Left kidney (tissue), 1 donor: ENCODE measurements at regions not wholly inside any gene's neighbourhood (a gene's known extent, or its start where the extent isn't known, plus 50 kb on each side); places are given as distances from the start of the nearest gene placed in this dataset.
"Not testable (repeated sequence)": the region's sequence is repeated elsewhere in the genome, so short reads cannot be mapped to it uniquely, and the experiment has no call there.

Experiments used
- DNase-seq: peaks from one replicate; pipeline ENCODE4 v3.0.0-alpha.2; 2013

- DNase-seq, result not testable (repeated sequence)
Observed at GRCh38 chr21:27984663-27985325, 1007.9 kb downstream of the LTN1 start.

GRCh38 chr21:27979446-27979845, 1012.6 kb upstream of the ADAMTS5 start:
- not testable (repeated sequence) for DNase-seq

GRCh38 chr21:27975514-27975913, 1008.6 kb upstream of the ADAMTS5 start:
- no peak for DNase-seq

- not testable (repeated sequence) for DNase-seq
Observed at GRCh38 chr21:27974152-27974551, 1007.3 kb upstream of the ADAMTS5 start.

- not testable (repeated sequence) for DNase-seq
Observed at GRCh38 chr21:27968240-27968639, 1001.4 kb upstream of the ADAMTS5 start.

GRCh38 chr21:27954543-27955165, 987.8 kb upstream of the ADAMTS5 start:
- DNase-seq, result no peak

- no peak for DNase-seq
Observed at GRCh38 chr21:27953340-27954045, 986.6 kb upstream of the ADAMTS5 start.

- DNase-seq, result not testable (repeated sequence)
Observed at GRCh38 chr21:27949093-27949492, 982.2 kb upstream of the ADAMTS5 start.

- not testable (repeated sequence) for DNase-seq
Observed at GRCh38 chr21:27930108-27930767, 963.4 kb upstream of the ADAMTS5 start.

- not testable (repeated sequence) for DNase-seq
Observed at GRCh38 chr21:27929179-27929578, 962.3 kb upstream of the ADAMTS5 start.

- DNase-seq, result not testable (repeated sequence)
Observed at GRCh38 chr21:27928534-27929115, 961.7 kb upstream of the ADAMTS5 start.

GRCh38 chr21:27921421-27921820, 954.5 kb upstream of the ADAMTS5 start:
- not testable (repeated sequence) for DNase-seq

- DNase-seq, result not testable (repeated sequence)
Observed at GRCh38 chr21:27917966-27918365, 951.1 kb upstream of the ADAMTS5 start.

- not testable (repeated sequence) for DNase-seq
Observed at GRCh38 chr21:27916326-27916725, 949.4 kb upstream of the ADAMTS5 start.

- DNase-seq, result not testable (repeated sequence)
Observed at GRCh38 chr21:27912133-27912532, 945.2 kb upstream of the ADAMTS5 start.

- DNase-seq, result not testable (repeated sequence)
Observed at GRCh38 chr21:27909487-27909886, 942.6 kb upstream of the ADAMTS5 start.

GRCh38 chr21:27908816-27909215, 941.9 kb upstream of the ADAMTS5 start:
- not testable (repeated sequence) for DNase-seq

- DNase-seq, result not testable (repeated sequence)
Observed at GRCh38 chr21:27902904-27903303, 936.0 kb upstream of the ADAMTS5 start.

GRCh38 chr21:27893619-27894018, 926.7 kb upstream of the ADAMTS5 start:
- DNase-seq, result not testable (repeated sequence)

- not testable (repeated sequence) for DNase-seq
Observed at GRCh38 chr21:27891495-27891894, 924.6 kb upstream of the ADAMTS5 start.

GRCh38 chr21:27887808-27888455, 921.0 kb upstream of the ADAMTS5 start:
- not testable (repeated sequence) for DNase-seq
